ENCODE measurements at regions not wholly inside any gene's neighbourhood (a gene's known extent, or its start where the extent isn't known, plus 50 kb on each side); places are given as distances from the start of the nearest gene placed in this dataset.

- Histone ChIP-seq H3K4me2 (replicated peaks; ENCODE audit: low read depth, low read length, poor library complexity, severe bottlenecking) (no peak overlapping the region), H3K9me3 (ENCODE audit: control extremely low read depth in 1 of 3, control insufficient read depth in 2 of 3, insufficient read depth in 1 of 3, low read length in 2 of 3) (peaks cover 0 to 4% (median 2%) of the 10 kb centered on the region in 3 donors), H2AFZ (ENCODE audit: insufficient read depth, low read depth, low read length, poor library complexity, severe bottlenecking) (no peak overlapping the region), H3K36me3 (replicated peaks in 1 of 2; ENCODE audit: control extremely low read depth in 1 of 2, control insufficient read depth in 1 of 2, extremely low read depth in 1 of 2, insufficient read depth in 2 of 2, low read length in 1 of 2) (no peaks in the 10 kb centered on the region), H3K27me3 (replicated peaks in 1 of 4; ENCODE audit: control extremely low read depth in 1 of 4, control insufficient read depth in 3 of 4, insufficient read depth in 4 of 4, low read length in 3 of 4) (no peaks in the 10 kb centered on the region), H3K4me3 (ENCODE audit: control extremely low read depth in 1 of 5, extremely low read depth in 1 of 5, insufficient read depth in 1 of 5, low read depth in 2 of 5, low read length in 4 of 5) (no peak overlapping the region), H4K20me1 (ENCODE audit: control insufficient read depth, insufficient read depth, low read length, poor library complexity, severe bottlenecking) (no peaks in the 10 kb centered on the region), H3K79me2 (ENCODE audit: control insufficient read depth, insufficient read depth, low read length) (no peaks in the 10 kb centered on the region), H3K9ac (ENCODE audit: low read length) (no peak overlapping the region), H3K4me1 (ENCODE audit: control insufficient read depth in 2 of 2, insufficient read depth in 2 of 2, low read length in 2 of 2) (no peaks in the 10 kb centered on the region), H3K27ac (ENCODE audit: low read length in 2 of 2) (no peak overlapping the region)
- Mint-ChIP-seq H3K4me3 (no peak overlapping the region), H3K27me3 (peaks cover 20% of the 10 kb centered on the region), H3K4me1 (no peaks in the 10 kb centered on the region), H3K27ac (no peak overlapping the region), H3K9me3 (ENCODE audit: insufficient read depth) (peaks cover 10% of the 10 kb centered on the region)
- intact Hi-C loops (cut with micrococcal nuclease): no loop called here
- ChIA-PET POLR2A (no interaction called here), CTCF (no interaction called here)
- ATAC-seq (ENCODE audit: low read depth) (no peak), DNase-seq (no peak)
- WGBS (ENCODE audit: insufficient coverage): 100% methylated on average over 1 of the region's 1 CpG
- TF ChIP-seq EZH2 (IDR thresholded peaks at IDR 0.05; ENCODE audit: borderline replicate concordance, insufficient read depth, low read depth, low read length, poor library complexity, severe bottlenecking) (no peak), CTCF (IDR thresholded peaks at IDR 0.05) (no peak)
Observed at GRCh38 chr5:143932584-143932983, 120.6 kb downstream of the HMHB1 start.

DNA sequence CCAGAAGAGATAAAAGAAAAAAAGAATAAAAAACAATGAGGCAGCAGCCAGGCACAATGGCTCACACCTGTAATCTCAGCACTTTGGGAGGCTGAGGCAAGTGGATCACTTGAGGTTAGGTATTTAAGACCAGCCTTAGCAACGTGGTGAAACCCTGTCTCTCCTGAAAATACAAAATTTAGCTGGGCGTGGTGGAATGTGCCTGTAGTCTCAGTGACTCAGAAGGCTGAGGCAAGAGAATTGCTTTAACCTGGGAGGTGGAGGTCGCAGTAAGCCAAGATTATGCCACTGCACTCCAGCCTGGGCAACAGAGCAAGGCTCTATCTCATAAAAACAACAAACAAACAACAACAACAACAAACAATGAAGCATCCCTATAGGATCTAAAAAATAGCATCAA lies 121.5 kb downstream of the HMHB1 start:
- no peak overlapping the region for H3K4me3 ChIP-seq (ENCODE audit: control extremely low read depth in 1 of 5, extremely low read depth in 1 of 5, insufficient read depth in 1 of 5, low read depth in 2 of 5, low read length in 4 of 5)
- no peak overlapping the region for H3K4me2 ChIP-seq (replicated peaks; ENCODE audit: low read depth, low read length, poor library complexity, severe bottlenecking)
- no peaks in the 10 kb centered on the region for H3K27me3 ChIP-seq (replicated peaks in 1 of 4; ENCODE audit: control extremely low read depth in 1 of 4, control insufficient read depth in 3 of 4, insufficient read depth in 4 of 4, low read length in 3 of 4)
- H3K4me1 ChIP-seq (ENCODE audit: control insufficient read depth in 2 of 2, insufficient read depth in 2 of 2, low read length in 2 of 2): no peaks in the 10 kb centered on the region
- ChIA-PET POLR2A (no interaction called here), CTCF (no interaction called here)
- no peaks in the 10 kb centered on the region for H4K20me1 ChIP-seq (ENCODE audit: control insufficient read depth, insufficient read depth, low read length, poor library complexity, severe bottlenecking)
- no peak overlapping the region for H3K27ac Mint-ChIP-seq
- H3K27ac ChIP-seq (ENCODE audit: low read length in 2 of 2): no peak overlapping the region
- H3K9ac ChIP-seq (ENCODE audit: low read length): no peak overlapping the region
- no peaks in the 10 kb centered on the region for H3K79me2 ChIP-seq (ENCODE audit: control insufficient read depth, insufficient read depth, low read length)
- 54% methylated on average over 2 of the region's 3 CpGs for WGBS (ENCODE audit: insufficient coverage)
- intact Hi-C loops (cut with micrococcal nuclease): no loop called here
- H3K4me3 Mint-ChIP-seq: no peak overlapping the region
- no peaks in the 10 kb centered on the region for H3K36me3 ChIP-seq (replicated peaks in 1 of 2; ENCODE audit: control extremely low read depth in 1 of 2, control insufficient read depth in 1 of 2, extremely low read depth in 1 of 2, insufficient read depth in 2 of 2, low read length in 1 of 2)
- ATAC-seq (ENCODE audit: low read depth): no peak
- H3K4me1 Mint-ChIP-seq: no peaks in the 10 kb centered on the region
- no peak for DNase-seq
- peaks cover 10% of the 10 kb centered on the region for H3K9me3 Mint-ChIP-seq (ENCODE audit: insufficient read depth)
- TF ChIP-seq EZH2 (IDR thresholded peaks at IDR 0.05; ENCODE audit: borderline replicate concordance, insufficient read depth, low read depth, low read length, poor library complexity, severe bottlenecking) (no peak), CTCF (IDR thresholded peaks at IDR 0.05) (no peak)
- H2AFZ ChIP-seq (ENCODE audit: insufficient read depth, low read depth, low read length, poor library complexity, severe bottlenecking): no peak overlapping the region
- H3K27me3 Mint-ChIP-seq: peaks cover 16% of the 10 kb centered on the region
- peaks cover 0 to 4% (median 2%) of the 10 kb centered on the region in 3 donors for H3K9me3 ChIP-seq (ENCODE audit: control extremely low read depth in 1 of 3, control insufficient read depth in 2 of 3, insufficient read depth in 1 of 3, low read length in 2 of 3)
